ENCODE measurements at regions not wholly inside any gene's neighbourhood (a gene's known extent, or its start where the extent isn't known, plus 50 kb on each side); places are given as distances from the start of the nearest gene placed in this dataset.
"Not testable (repeated sequence)": the region's sequence is repeated elsewhere in the genome, so short reads cannot be mapped to it uniquely, and the experiment has no call there.

DNA sequence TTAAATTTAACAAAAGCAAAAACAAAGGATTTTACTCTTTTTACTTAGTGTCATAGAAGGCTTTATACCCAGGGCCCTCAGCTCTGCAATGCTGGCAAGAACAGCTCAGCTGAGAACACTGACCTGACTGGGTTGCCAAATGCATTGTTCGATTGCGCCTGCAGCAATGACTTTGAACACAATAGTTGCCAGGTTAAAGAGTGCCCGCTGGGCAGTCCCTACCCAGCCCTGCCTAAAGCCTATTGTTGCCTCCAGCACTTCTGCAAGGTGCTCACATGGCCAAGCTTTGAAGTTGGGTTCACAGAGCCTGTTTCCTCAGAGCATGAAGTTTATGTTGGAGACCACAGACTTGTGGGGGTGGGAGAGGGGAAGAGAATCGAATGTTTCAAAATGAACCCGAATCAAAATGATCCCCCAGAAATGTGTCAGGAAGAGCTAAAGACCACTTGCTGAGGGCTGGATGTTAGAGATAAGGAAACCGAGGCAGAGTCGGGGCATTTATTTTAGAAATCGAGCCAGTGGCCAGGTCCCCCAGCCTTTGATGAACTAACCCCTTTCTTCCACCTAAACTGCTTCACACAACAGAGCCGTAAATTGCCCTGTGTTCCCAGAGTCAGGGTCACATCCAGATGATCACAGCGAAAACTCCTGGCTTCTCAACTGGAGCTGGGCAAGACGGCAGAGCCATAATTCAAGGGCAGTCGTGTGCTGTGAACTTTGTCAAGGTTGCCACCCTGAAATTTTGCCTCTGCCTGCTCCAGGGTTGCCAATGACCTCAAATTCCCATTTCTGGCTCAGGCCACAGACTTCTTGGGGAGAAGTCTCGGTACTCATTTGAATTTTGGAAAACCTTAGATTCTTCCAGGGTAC lies 55.0 kb downstream of the FOXA2 start:
- ATAC-seq, result no peak

DNA sequence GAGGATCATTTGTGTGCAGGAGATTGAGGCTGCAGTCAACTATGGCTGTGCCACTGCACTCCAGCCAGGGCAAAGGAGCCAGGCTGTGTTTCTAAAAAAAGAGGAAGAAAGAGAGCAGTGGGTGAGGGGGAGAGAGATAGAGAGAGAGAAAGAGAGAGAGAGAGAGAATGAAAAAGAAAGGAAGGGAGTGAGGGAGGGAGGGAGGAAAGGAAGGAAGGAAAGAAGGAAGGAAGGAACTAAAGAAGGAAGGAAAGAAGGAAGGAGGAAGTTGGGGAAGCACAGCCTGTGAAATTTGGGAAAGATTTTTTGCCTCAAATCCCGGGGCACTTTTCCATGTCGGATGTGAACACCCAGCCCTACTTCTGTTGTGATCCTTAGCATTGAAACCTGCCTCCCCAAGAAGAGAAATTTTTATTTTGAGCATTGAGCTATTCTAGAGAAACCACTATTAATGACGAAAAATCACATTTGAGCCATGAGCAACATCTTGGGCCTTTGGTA lies 57.8 kb downstream of the FOXA2 start:
- no peak for ATAC-seq

DNA sequence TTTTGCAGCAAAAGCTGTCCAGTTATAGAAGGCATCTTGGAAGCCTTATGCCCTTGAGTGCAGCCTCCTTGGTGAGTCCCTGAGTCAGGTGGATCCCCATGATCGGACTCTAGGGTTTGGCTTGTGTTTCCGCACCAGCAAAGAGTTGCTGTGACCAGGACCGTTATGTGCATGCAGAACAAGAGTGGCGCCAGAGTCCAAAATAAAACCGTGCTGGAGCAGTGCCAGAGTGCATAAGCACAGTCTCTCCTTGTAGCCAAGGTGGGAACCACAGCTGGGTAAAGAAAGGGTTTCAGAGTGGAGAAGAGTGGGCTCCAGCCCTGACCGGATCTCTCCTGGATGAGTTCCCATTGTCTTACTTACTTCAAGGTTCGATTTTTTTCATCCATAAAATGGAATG lies 58.6 kb downstream of the FOXA2 start:
- no peak for ATAC-seq

DNA sequence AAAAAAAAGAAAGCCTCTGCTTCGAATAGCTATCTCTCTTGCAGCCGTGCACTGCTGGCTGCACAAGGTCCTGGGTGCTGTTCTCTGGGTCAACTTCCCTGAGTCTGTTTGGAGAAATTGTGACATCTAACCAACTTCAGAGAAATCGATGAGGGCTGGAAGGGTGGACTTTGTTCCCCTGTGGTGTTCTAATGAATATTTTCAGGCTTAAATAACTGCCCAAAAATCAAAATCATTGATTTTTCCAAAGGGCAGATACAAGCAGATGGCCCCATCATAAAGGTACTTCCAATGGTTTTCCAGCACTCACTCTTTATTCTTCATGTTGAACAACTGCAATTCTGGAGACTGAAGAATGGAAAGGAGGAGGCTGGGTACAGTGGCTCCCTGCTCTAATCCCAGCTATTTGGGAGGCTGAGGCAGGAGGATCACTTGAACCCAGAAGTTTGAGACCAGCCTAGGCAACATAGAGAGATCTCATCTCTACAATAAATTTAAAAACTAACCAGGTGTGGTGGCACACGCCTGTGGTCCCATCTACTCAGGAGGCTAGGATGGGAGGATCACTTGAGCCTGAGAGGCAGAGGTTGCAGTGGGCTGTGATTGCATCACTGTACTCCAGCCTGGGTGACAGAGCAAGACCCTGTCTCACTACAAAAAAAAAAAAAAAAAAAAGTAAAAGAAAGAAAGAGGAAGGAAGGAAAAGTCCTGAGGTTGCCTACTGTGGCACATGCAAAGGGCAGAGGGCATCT lies 59.1 kb downstream of the FOXA2 start:
- no peak for ATAC-seq

DNA sequence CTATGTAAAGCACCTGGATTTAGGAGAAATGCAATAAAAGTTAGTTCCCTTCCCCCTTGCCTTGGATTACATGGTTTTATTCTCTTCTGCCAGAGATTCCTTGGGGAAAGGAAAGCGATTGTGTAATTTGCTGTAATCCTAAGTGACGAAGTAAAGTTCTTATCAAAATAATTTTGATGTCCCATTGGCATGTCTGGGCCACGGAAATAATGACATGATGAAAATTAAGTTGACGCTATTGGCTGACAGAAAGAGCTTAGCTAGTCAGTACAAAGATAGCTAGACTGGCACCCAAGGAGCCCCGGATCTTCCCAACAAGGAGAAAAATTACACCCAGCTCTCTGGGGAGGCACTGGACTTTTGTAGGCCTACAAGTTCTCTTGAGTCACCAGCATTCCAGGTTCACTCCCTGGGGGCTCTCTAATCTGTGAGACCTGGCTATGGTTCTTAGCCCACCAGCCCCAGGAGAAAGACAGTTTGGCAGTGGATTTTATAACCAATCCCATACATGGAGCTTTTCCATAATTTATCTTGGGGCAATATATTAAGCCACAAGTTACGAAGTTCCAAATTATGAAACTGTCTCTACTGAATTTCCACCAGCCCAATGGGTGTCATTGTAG lies 59.9 kb downstream of the FOXA2 start:
- ATAC-seq, result no peak

DNA sequence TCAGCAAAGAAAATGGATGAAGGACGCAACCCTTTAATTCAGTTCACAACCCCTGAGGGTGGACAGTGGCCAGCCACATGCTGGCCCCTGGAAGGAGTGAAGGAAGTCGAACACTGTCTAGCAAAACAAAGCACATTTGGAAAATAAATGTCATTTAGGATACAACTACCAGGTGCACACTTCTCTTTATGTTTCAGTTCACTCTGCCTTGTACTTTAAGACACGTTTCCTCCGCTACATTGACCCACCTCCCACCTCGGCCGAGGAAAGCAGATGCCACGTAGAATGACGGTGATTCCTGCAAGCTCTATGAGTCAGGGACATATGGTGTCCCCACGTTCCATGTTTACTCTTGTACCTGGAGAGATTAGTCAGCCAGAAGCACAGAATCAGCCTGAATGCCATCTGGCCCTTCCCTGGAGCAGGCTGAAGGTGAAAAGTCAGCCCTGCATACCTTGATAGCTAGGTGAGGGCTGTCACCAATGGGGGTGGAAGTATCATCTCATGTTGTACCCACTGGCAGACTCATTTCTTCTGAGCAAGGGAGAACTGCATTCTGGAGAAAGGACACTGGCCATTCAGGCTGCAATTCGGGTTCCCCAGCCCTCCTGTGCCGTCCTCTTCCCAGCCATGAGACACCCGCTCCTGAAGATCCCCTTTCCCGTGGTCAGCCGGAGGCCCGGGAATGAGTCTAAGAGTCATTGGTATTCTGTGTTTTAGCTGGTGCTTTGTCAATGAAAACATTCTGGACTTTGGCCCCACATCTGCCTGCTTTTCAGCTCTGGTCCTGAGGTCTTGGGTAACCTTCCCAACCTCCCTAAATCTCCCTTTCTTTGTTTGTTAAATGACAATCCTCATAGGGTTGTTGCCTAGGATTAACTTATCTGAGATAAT lies 60.6 kb downstream of the FOXA2 start:
- ATAC-seq, result no peak

DNA sequence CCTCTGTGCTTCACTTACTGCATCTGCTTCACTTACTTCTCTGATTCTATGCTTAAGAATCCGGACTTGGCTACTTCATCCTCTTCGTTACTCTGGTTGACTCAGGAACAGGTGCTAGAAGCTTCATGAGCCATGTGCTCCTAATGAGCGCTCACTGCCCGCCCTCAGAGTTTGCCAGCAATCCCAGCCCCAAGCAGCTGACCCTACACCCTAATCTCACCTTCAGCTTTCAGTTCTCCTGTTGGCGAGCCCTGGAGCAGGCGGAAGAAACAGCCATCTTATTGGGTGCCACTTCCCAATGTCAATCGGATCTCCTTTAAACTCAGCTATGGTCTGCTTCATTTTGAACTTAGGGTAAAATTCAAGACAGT lies 61.3 kb downstream of the FOXA2 start:
- no peak for ATAC-seq

DNA sequence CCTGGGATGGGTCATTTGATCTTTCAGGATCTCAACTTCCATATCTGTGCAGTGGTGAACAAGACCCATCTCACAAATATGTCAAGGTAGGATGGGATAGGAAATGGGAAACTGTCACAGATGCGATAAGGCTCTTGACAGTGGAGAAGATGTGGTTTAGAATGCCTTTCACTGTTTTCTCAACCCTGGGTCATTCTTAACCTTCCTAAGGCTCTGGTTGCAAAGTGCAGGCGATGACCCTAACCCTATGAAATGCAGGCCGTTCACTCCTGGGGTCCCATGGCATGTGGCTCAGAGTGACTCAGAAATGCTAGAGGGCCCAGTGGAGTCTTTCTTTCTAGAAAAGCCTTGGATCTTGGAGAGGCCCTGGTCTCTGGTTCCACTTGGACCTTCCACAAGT lies 61.7 kb downstream of the FOXA2 start:
- ATAC-seq, result no peak

DNA sequence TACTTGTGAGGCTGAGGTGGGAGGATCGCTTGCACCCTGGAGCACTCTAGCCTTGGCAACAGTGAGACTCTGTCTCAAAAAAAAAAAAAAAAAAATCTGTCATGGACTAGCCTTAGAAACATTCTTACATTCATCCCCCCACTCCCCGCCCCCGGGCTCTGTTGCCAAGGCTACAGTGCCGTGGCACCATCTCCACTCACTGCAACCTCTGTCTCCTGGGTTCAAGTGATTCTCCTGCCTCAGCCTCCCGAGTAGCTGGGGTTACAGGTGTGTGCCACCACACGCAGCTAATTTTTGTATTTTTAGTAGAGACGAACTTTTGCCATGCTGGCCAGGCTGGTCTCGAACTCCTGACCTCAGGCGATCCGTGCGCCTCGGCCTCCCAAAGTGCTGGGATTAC lies 62.4 kb downstream of the FOXA2 start:
- ATAC-seq, result not testable (repeated sequence)

DNA sequence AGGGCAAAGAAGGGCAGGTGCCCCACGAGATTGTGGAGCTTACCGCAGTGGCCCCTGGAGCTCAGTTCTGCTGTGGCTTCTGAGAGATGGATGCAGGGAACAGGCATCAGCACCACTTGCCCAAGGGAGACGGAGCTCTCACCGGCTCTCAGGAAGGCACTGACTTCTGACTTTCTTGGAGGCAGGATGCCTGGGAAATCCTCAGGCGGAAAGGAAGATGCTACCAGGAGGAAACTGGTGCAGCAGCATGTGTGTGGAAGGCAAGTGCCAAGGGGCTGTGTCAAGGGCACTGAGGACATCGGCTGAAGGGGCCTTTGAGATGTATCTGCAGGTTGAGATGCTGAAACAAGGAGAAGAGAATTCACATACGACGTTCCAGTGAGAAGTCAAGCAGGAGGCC lies 64.0 kb downstream of the FOXA2 start:
- ATAC-seq, result no peak

DNA sequence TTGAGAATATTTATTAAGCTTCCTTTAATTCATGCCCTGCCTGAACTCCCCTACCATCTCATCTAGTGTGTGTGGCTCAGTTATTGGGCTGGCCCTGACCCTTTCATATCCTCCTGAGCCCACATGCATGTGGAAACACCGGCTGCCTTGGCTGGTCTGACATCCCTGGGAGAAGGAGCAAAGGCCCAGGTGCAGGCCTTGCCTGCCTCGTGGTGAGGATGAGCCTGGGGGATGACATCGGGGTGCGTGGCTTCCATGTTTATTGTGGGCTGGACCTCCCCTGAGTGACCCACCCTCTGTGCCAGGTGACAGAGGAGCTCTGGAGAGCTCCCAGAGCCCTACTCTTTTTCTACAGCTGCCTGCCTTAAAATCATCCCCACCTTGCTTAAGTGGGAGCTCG lies 69.1 kb downstream of the FOXA2 start:
- no peak for ATAC-seq

DNA sequence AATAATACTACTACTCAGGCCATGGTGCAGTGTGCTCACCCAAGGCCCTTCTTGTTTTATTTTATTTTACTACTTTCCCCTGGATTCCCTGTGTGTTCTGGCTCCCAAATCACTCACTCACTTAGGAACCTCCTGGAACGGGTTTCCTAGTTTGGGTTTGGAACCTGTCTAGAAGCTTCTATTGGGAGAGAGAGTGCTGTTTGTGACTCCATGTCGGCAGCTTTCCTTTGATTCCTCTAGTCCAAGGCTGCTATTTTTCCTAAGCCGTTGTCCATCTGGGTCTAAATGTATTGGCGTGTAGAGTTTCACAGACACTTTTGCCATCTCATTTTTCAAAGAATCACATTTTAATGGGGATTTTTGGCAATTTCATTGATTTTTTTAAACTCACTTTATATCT lies 70.8 kb downstream of the FOXA2 start:
- no peak for ATAC-seq

DNA sequence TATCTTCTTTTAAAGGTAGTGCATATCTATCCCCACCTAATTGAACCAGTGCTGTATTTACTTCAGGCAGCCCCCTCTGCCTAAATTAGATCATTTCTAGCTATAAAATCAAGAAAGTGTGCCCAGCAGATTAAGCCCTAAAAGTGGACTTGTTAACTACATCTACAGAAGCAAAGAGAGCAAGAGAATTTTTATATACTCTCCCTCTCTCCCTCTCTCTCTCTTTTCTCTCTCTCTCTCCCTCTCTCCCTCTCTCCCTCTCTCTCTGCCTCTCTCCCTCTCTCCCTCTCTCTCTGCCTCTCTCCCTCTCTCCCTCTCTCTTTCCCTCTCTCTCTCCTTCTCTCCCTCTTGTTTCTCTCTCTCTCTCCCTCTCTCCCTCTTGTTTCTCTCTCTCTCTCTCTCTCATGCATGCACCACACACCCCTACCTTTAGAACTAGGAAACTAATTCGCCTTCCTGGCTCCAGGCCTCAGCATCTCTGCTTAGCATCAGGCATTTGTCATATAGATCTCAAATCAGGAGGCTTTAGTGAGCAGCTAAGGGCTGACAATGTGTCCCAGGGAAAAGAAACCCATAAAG lies 71.4 kb downstream of the FOXA2 start:
- ATAC-seq, result no peak

DNA sequence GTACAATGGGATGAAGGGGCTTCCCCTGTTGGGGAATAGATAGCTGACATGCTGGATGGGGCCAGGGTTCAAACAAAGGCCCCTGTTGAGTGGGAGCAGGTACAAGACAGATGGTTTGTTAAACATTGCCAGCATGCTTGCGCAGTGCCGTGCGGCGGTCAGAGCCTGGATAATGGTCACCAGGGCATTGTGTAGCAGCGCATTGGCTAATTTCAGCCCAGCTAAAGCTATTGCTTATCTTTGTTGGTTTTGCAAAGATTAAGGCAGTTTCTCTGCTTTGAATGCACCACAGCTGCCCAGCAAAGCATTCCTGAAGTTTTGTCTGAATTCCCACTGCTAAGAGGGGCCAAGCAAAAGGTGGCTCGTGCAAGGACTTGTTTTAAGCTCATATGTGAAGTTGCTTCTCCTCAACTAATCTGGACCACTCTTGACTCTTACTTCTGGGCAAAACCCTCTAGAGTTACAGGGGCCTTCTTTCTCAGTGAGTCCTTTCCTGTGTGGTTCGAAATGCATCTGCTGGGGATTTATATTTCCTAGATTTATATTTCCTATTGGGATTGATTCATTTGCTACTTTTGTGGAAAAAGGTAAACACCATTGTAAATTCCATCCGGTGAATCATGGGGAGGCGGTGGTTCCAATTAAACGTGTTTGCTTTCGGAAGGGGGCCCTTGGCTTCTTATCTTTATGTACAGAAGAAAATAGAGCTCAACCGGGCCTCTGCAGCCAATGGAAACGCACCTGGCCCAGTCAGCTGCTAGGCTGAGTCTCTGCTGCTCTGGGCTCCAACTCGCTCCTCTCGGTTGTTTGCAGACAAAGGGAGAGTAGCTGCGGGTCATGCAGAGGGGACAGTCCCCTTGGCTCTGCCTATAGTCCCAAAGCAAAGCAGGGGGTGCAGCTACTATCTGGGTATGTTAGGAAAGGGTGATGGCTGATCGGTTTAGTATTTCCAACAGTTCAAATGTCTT lies 72.1 kb downstream of the FOXA2 start:
- ATAC-seq, result no peak

DNA sequence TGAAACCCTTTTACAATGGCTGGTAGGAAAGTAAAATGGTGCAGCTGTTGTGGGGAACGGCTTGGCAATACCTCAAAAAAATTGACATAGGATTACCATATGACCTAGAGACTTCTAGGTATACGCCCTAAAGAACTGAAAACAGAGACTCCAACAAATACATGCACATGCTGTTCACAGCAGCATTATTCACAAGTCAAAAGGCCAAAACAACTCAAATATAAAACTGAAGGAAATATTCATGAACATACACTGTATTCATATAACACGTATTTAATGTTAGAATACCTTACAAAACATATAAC lies 74.6 kb downstream of the FOXA2 start:
- no peak for ATAC-seq

DNA sequence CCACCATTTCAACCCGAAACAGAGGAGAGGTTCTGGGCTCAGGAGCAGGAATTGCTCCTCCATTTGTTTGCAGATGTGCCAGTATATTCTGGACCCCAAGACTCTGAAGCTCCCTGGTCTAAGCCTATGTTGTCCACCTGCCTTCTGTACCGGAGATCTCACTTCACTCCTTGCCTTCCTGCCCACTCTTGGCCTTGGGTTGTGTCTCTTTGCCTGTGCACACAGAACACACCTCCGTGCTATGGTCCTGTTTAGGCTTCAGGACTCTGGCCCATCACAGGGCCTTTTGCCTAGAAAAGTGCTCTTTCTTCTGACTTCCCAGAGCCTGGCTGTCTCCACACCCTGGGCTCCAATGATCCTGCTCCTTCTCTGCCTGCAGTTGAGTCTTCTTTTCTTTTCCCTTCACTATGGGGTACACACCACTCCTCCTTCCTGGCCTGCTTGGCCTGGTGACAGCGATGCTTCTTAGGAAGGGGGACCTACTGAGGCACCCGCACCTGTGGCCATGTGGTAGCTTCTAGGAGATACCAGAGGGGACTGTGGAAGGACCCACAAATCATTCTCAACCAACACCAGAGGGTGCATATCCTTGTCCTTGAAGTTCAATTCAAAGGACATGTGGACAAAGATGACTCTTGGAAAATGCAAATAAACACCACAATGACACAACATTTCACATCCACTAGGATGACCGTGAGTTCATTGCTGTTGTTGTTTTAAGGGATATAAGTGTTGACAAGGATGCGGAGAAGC lies 75.1 kb downstream of the FOXA2 start:
- ATAC-seq, result no peak

DNA sequence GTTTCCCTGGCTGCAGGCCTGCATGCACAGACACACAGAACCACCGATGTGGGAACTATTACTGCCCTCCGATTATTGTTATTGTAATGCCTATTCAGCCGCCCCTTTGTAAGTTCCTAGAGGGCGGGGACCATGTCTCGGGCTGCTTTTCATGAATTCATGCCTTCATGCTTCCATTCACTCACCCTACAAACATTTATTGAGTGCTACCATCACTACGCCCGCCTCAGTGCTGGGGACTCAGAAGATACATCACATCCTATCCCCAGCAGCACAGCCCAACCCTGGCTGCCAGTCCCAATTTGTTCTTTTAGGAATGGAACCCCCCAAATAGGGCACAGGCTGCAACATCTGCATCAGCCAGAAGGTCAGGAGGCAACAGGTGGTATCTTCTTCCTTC lies 75.9 kb downstream of the FOXA2 start:
- ATAC-seq, result no peak

DNA sequence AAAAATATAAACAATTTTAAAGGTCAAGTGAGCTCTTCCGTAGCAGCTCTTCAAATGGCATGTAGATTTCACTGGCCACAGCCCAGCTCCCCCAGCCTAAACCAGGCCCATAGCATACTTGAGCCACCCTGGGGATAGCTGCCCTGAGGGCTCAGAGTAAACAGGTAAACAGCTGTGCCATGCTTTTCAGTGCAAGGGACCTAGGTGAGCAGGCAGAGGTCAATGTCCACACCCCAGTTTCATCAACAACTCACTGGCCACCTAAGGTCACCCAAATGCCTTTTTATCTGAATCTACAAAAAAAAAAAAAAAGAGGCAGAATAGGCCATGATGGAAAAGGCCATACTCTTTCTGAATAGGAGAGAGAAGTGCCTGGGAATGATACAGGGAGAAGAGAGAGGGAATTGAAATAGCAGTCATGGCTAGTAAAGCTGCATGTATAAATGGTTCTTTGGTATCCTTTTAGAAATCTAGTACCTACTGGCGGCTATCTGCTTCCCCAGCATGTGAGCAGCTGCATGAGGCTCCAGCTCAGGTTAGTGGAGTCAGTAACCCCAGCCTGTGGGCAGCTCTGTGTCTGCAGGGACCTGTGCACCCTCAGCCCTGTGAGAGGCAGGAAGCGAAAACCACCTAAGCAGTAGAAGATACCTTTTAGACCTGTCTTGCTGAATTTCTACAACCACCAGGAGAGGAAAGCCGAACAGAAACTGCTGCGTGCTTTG lies 77.0 kb downstream of the FOXA2 start:
- no peak for ATAC-seq

DNA sequence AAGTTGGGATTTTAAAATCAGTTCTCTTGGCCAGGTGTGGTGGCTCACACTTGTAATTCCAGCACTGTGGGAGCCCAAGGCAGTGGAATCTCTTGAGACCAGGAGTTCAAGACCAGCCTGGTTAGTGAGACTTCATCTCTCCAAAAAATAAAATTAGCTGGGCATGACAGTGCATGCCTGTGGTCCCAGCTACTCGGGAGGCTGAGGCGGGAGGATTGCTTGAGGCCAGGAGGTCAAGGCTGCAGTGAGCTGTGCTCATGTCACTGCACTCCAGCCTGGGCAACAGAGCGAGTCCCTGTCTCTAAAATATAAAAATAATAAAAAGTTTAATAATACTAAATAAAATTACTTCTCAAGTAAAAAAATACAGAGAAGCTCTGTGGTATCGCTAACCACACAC lies 77.5 kb downstream of the FOXA2 start:
- ATAC-seq, result no peak

Measured in esophagus mucosa (tissue), 1 donor.